Epithelial cell of esophagus (primary cell): ENCODE measurements at regions not wholly inside any gene's neighbourhood (a gene's known extent, or its start where the extent isn't known, plus 50 kb on each side); places are given as distances from the start of the nearest gene placed in this dataset.
A peak's percentile ranks its signal among the peaks of the same experiment; 100 is the strongest.
"Not testable (repeated sequence)": the region's sequence is repeated elsewhere in the genome, so short reads cannot be mapped to it uniquely, and the experiment has no call there.

ENCODE experiments used
- DNase-seq: peaks from one replicate; pipeline ENCODE4 v3.0.0; 2010; ENCODE audit warnings: low read depth
- H3K4me3 ChIP-seq: 2 replicates; pipeline ENCODE4 v1.5.1; 2011; ENCODE audit warnings: mild to moderate bottlenecking, low read length, control low read depth
- TF ChIP-seq, protein P1 (sequence below): IDR thresholded peaks from 2 replicates; pipeline ENCODE4 v1.5.1; 2011; ENCODE audit warnings: low read depth, mild to moderate bottlenecking, low read length, control low read depth, inconsistent platforms; ENCODE audit not compliant: insufficient read depth; ENCODE audit errors: missing control alignments

DNA sequence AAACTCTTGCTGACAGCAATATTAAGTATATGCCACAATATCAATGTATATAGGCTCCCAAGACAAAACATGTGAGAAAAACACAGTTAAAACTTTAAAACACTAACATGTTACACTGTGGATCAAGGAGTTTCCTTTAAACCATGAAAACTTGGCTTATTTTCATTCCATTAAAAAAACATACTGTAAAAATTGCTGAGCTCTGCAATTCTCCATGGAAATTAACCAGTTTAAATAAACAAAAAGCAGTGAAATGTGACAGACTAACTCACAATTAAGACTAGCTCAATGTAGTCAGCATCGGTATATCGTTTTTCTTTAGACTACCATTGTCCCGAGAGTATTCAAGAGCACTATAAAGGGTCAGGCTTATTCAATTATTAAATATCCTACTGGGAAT is 930.5 kb upstream of the SLITRK1 start:
- TF ChIP-seq, protein P1, sequence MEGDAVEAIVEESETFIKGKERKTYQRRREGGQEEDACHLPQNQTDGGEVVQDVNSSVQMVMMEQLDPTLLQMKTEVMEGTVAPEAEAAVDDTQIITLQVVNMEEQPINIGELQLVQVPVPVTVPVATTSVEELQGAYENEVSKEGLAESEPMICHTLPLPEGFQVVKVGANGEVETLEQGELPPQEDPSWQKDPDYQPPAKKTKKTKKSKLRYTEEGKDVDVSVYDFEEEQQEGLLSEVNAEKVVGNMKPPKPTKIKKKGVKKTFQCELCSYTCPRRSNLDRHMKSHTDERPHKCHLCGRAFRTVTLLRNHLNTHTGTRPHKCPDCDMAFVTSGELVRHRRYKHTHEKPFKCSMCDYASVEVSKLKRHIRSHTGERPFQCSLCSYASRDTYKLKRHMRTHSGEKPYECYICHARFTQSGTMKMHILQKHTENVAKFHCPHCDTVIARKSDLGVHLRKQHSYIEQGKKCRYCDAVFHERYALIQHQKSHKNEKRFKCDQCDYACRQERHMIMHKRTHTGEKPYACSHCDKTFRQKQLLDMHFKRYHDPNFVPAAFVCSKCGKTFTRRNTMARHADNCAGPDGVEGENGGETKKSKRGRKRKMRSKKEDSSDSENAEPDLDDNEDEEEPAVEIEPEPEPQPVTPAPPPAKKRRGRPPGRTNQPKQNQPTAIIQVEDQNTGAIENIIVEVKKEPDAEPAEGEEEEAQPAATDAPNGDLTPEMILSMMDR: no peak
- DNase-seq: no peak
- no peak overlapping the region for H3K4me3 ChIP-seq

DNA sequence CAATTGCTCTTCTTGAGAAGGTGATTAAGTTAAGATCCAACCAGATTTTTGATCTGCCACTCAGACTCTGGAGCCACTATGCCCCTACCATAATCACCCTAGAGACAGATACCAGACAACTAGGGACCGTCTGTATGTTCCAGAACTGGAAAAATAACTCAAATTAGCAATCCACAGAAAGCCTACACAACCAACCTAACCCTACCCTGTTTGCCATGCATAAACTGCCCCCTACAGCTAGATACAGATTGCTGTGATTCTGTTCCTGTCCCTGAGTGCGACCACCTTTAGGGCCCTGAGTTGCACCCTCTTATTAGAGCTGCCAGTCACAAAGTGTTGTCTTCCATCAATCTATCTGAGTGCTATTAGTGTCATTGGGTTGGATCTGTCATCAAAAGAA is 929.8 kb upstream of the SLITRK1 start:
- DNase-seq: no peak
- TF ChIP-seq, protein P1: no peak

DNA sequence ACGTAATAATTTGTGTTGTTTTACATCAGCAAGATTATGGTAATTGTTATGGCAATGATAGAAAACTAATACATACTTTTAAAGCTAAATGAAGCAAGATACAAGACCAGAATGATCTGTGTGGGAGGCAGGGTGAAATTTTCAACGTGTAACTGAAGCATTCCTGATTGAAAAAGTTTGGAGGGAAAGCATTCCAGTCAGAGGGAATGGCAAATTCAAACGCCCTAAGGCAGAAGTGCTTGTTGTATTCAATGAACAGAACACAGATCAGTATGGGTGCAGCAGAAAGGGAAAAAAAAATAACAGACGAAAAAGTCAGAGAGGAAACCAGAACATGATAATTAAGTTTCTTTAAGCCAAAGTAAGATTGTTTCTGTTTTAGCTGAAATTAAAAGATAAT is 928.5 kb upstream of the SLITRK1 start:
- H3K4me3 ChIP-seq: no peak overlapping the region
- TF ChIP-seq, protein P1: no peak
- DNase-seq: no peak

More for the DNA sequence above, 929.8 kb upstream of the SLITRK1 start:
- no peak overlapping the region for H3K4me3 ChIP-seq

DNA sequence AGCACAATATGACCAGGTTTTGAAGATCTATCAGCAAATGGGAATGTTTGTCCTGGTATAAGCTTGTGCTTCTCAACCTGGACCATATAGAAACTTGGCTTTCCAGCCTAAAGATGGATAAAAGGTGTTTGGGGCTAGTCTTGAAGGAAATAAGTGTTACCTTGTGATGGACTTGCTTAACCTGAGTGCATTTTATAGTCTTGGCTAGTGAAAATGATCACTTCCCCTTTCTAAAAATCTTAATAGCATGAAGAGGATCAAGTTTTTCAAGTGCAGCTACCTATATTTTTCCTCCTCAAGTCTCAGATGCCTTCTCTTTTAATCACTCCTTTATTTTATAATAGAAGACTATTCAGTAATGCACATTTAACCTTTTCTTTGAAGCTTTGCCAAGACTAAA is 919.8 kb upstream of the SLITRK1 start:
- no peak for DNase-seq
- no peak overlapping the region for H3K4me3 ChIP-seq
- TF ChIP-seq, protein P1: no peak

DNA sequence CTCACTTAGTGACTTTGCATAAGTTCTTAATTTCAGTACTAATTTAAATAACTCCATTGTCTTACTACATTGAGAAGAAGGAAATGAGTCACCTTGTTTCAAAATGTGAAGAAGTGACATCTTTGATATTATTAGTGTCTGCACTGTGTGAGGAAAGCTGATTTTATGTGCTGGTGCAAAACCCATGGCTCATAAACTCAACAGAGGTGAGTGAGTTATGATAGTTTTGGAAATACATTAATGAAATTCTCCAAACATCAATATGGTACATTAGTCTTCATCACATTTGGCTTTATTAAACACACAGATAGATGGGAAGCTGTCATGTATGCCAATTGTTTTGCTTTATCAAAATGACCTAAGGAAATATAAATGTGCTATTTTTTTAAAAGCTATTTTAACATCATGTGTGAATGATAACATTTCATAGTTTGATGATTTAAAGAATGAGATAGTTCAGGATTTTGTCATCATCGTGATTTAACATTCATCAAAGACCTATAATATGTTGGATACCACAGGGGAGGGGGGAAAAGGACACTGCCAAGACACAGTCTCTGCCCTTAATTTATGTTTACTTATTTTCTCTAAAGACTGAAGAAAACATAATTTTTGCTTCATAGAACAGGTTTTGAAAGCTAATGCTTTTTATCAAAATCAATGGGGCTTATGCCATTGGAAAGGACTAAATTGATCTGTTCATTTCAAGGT is 902.3 kb upstream of the SLITRK1 start:
- no peak overlapping the region for H3K4me3 ChIP-seq
- TF ChIP-seq, protein P1: no peak
- peak; percentile 1 for DNase-seq

DNA sequence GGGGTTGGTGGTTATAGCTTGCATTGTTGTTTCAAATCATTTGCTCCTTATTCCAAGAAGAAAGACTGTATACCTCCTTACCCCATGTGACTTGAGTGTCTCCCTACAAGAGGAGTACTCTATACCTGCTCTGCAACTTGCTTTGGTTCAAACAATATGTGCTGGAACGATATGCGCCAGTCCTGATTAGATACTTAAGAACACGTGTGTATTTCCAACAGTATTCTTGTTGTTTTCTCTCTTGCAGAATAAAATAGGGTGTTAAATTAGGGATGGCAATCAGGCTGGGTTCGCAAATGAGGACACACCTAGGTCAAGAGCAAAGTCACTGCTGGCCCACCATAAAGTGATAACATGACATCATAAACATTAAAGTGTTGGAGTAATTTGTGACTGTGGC is 895.0 kb upstream of the SLITRK1 start:
- DNase-seq: no peak
- TF ChIP-seq, protein P1: no peak
- H3K4me3 ChIP-seq: no peak overlapping the region

DNA sequence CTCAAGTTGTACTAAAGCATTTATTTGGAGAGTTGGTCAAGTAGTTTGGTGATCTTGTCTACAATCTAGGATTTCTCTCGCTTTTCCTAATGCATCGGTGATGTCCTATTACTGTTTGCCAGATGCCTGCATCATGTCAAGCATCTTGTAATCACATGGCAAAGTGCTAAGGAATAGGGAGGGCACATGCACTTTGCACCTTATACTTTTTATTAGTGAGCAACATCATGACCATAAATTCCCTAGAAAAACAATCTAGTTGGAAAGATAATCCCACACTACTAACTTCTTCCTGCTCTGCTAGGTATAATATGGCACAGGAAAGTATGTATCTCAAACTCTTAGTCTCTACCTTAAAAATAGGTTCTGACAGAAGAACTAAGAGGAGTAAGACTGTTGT is 894.3 kb upstream of the SLITRK1 start:
- TF ChIP-seq, protein P1: no peak
- H3K4me3 ChIP-seq: no peak overlapping the region
- no peak for DNase-seq

DNA sequence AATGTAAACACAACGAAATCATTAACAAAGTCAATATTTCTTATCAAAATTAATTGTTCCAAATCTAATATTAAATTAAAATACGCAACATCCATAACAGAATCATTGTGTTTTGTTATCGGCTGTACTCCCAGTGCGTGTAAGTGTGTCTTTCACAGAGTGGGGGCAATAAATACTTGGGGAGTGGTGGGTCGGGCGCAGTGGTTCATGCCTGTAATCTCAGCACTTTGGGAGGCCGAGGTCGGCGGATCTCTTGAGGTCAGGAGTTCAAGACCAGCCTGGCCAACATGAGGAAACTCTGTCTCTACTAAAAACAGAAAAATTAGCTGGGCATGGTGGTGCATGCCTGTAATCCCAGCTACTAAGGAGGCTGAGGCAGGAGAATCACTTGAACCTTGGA is 893.6 kb upstream of the SLITRK1 start:
- H3K4me3 ChIP-seq, DNase-seq: not testable (repeated sequence)
